ENCODE measurements at regions not wholly inside any gene's neighbourhood (a gene's known extent, or its start where the extent isn't known, plus 50 kb on each side); places are given as distances from the start of the nearest gene placed in this dataset.
"Not testable (repeated sequence)": the region's sequence is repeated elsewhere in the genome, so short reads cannot be mapped to it uniquely, and the experiment has no call there.

GRCh38 chr2:122080871-122081270 is 325.4 kb downstream of the TSN start:
- no peaks in the 10 kb centered on the region for H3K27me3 ChIP-seq
- H3K4me3 ChIP-seq: no peak overlapping the region
- H3K9me3 ChIP-seq: no peaks in the 10 kb centered on the region
- H3K36me3 ChIP-seq: no peaks in the 10 kb centered on the region
- H3K4me1 ChIP-seq: no peaks in the 10 kb centered on the region
- DNase-seq: no peak
- intact Hi-C loops (cut with DNase I; ENCODE audit: low total_unique reads): no loop called here
- no peak overlapping the region for H3K27ac ChIP-seq
- TF ChIP-seq CTCF (IDR thresholded peaks at IDR 0.05): no peak

GRCh38 chr2:122081751-122082150 is 326.3 kb downstream of the TSN start:
- no peak for TF ChIP-seq CTCF (IDR thresholded peaks at IDR 0.05)
- Histone ChIP-seq H3K27ac (no peak overlapping the region), H3K36me3 (no peaks in the 10 kb centered on the region), H3K4me3 (no peak overlapping the region), H3K9me3 (no peaks in the 10 kb centered on the region), H3K4me1 (no peaks in the 10 kb centered on the region), H3K27me3 (no peaks in the 10 kb centered on the region)
- DNase-seq: no peak
- intact Hi-C loops (cut with DNase I; ENCODE audit: low total_unique reads): no loop called here

- no peak for TF ChIP-seq CTCF (IDR thresholded peaks at IDR 0.05)
- DNase-seq: no peak
- Histone ChIP-seq H3K27ac (no peak overlapping the region), H3K27me3 (no peaks in the 10 kb centered on the region), H3K4me1 (no peaks in the 10 kb centered on the region), H3K9me3 (no peaks in the 10 kb centered on the region), H3K4me3 (no peak overlapping the region), H3K36me3 (no peaks in the 10 kb centered on the region)
- intact Hi-C loops (cut with DNase I; ENCODE audit: low total_unique reads): no loop called here
Measured at GRCh38 chr2:122083256-122084048, 328.0 kb downstream of the TSN start.

- intact Hi-C loops (cut with DNase I; ENCODE audit: low total_unique reads); DNase-seq: not testable (repeated sequence)
Measured at GRCh38 chr2:122085672-122086071, 330.2 kb downstream of the TSN start.

GRCh38 chr2:122094557-122094956 is 339.1 kb downstream of the TSN start:
- Histone ChIP-seq H3K4me1 (no peaks in the 10 kb centered on the region), H3K4me3 (no peak overlapping the region), H3K36me3 (no peaks in the 10 kb centered on the region), H3K27me3 (no peaks in the 10 kb centered on the region), H3K27ac (no peak overlapping the region), H3K9me3 (peaks cover 0 to 6% (median 0%) of the 10 kb centered on the region in 3 donors)
- DNase-seq: no peak
- intact Hi-C loops (cut with DNase I; ENCODE audit: low total_unique reads): no loop called here
- no peak for TF ChIP-seq CTCF (IDR thresholded peaks at IDR 0.05)

More at GRCh38 chr2:122085672-122086071, 330.2 kb downstream of the TSN start:
- not testable (repeated sequence) for H3K36me3 ChIP-seq, H3K27me3 ChIP-seq, H3K4me1 ChIP-seq, H3K4me3 ChIP-seq, H3K27ac ChIP-seq, H3K9me3 ChIP-seq

- DNase-seq: no peak
- H3K27ac ChIP-seq: no peak overlapping the region
- H3K36me3 ChIP-seq: no peaks in the 10 kb centered on the region
- TF ChIP-seq CTCF (IDR thresholded peaks at IDR 0.05): no peak
- no peak overlapping the region for H3K4me3 ChIP-seq
- H3K9me3 ChIP-seq: no peaks in the 10 kb centered on the region
- intact Hi-C loops (cut with DNase I; ENCODE audit: low total_unique reads): no loop called here
- H3K4me1 ChIP-seq: no peaks in the 10 kb centered on the region
- no peaks in the 10 kb centered on the region for H3K27me3 ChIP-seq
Measured at GRCh38 chr2:122096761-122097160, 341.3 kb downstream of the TSN start.
